Progenitor cell of endocrine pancreas (in vitro differentiated cells): ENCODE measurements at regions not wholly inside any gene's neighbourhood (a gene's known extent, or its start where the extent isn't known, plus 50 kb on each side); places are given as distances from the start of the nearest gene placed in this dataset.

ENCODE experiments used
- DNase-seq: peaks from one replicate; pipeline ENCODE4 v3.0.0; 2021; ENCODE audit warnings: low spot score; ENCODE audit not compliant: unreplicated experiment
- H3K27ac Mint-ChIP-seq: 2 replicates; pipeline ENCODE4 v1.8.0; 2021; ENCODE audit warnings: mild to moderate bottlenecking, moderate library complexity, mixed read lengths
- H3K27me3 Mint-ChIP-seq: 2 replicates; pipeline ENCODE4 v1.8.0; 2021; ENCODE audit warnings: mixed read lengths
- H3K36me3 Mint-ChIP-seq: 2 replicates; pipeline ENCODE4 v1.8.0; 2022; ENCODE audit warnings: mixed read lengths; ENCODE audit not compliant: insufficient read depth
- H3K4me1 Mint-ChIP-seq: 2 replicates; pipeline ENCODE4 v1.8.0; 2021; ENCODE audit warnings: low read depth, mixed read lengths
- H3K4me3 Mint-ChIP-seq: 2 replicates; pipeline ENCODE4 v1.8.0; 2021; ENCODE audit warnings: low read depth, mild to moderate bottlenecking, moderate library complexity, mixed read lengths
- H3K9me3 Mint-ChIP-seq: 2 replicates; pipeline ENCODE4 v1.8.0; 2021; ENCODE audit warnings: low read depth, mixed read lengths
- CTCF ChIP-seq: fragments of 200-600 bp; sonication (generic); IDR thresholded peaks from one replicate; pipeline ENCODE4 v1.5.0; 2021; ENCODE audit warnings: antibody characterized with exemption, mild to moderate bottlenecking; ENCODE audit not compliant: unreplicated experiment

DNA sequence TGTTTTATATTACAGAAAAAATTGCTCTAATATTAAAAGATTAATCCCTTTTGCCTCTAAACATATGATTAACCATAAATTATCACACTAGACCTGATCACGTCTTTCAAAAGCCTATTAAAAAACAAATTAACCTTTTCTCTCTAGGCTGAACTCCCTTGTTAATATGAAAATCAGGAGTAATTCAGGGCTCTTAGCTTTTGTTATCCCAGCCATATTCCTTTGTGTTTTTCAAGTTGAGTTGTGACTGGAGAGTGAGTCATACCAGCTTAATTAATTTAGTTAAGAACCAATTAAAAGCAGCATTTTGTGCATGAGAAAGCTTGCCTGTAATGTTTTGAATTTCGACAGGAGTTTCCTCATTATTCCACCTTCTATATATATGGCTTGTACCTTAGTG, 385.8 kb downstream of the VGLL3 start:
- H3K36me3 Mint-ChIP-seq: no peaks in the 10 kb centered on the region
- no peaks in the 10 kb centered on the region for H3K4me1 Mint-ChIP-seq

GRCh38 chr3:86595696-86596095, 395.3 kb downstream of the VGLL3 start:
- Mint-ChIP-seq H3K4me3 (no peak overlapping the region), H3K27me3 (no peaks in the 10 kb centered on the region), H3K9me3 (peaks cover 5% of the 10 kb centered on the region), H3K4me1 (no peaks in the 10 kb centered on the region), H3K27ac (no peak overlapping the region), H3K36me3 (no peaks in the 10 kb centered on the region)
- no peak for DNase-seq
- TF ChIP-seq CTCF: no peak

More for the DNA sequence above, 385.8 kb downstream of the VGLL3 start:
- TF ChIP-seq CTCF: no peak
- no peak for DNase-seq
- peaks cover 16% of the 10 kb centered on the region for H3K9me3 Mint-ChIP-seq
- H3K27me3 Mint-ChIP-seq: no peaks in the 10 kb centered on the region
- H3K4me3 Mint-ChIP-seq: no peak overlapping the region
- no peak overlapping the region for H3K27ac Mint-ChIP-seq

DNA sequence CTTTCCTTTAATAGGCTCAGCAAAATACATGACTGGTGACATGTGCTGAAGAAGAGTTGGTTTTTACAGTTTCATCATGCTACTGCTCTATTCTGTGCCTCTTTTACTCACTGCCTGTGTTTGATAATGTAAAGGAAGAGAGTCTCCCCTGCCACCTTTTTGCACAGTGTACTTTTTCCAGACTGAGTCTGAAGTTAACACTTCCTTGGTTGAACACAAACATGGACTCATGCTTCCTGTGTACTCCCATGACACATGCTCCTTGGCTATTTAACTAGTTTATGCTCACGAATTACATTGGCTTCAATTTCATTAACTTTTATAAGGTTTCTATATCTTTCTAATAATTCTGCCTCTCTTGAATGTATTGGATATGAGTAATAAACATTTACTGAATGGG, 396.1 kb downstream of the VGLL3 start:
- no peaks in the 10 kb centered on the region for H3K36me3 Mint-ChIP-seq
- no peaks in the 10 kb centered on the region for H3K4me1 Mint-ChIP-seq
- H3K4me3 Mint-ChIP-seq: no peak overlapping the region
- no peak for TF ChIP-seq CTCF
- H3K27me3 Mint-ChIP-seq: no peaks in the 10 kb centered on the region
- no peak for DNase-seq
- no peaks in the 10 kb centered on the region for H3K9me3 Mint-ChIP-seq
- no peak overlapping the region for H3K27ac Mint-ChIP-seq

- Mint-ChIP-seq H3K9me3 (peaks cover 9% of the 10 kb centered on the region), H3K27ac (no peak overlapping the region), H3K36me3 (no peaks in the 10 kb centered on the region), H3K27me3 (no peaks in the 10 kb centered on the region), H3K4me1 (no peaks in the 10 kb centered on the region), H3K4me3 (no peak overlapping the region)
- DNase-seq: no peak
- TF ChIP-seq CTCF: no peak
Observed at GRCh38 chr3:86578071-86578470, 412.9 kb downstream of the VGLL3 start.

GRCh38 chr3:86563400-86563970, 427.5 kb downstream of the VGLL3 start:
- DNase-seq: no peak
- TF ChIP-seq CTCF: peak; percentile 86
- H3K4me3 Mint-ChIP-seq: no peak overlapping the region

More at GRCh38 chr3:86563400-86563970, 427.5 kb downstream of the VGLL3 start:
- Mint-ChIP-seq H3K4me1 (peaks cover 17% of the 10 kb centered on the region), H3K27me3 (no peaks in the 10 kb centered on the region), H3K27ac (no peak overlapping the region), H3K9me3 (peaks cover 3% of the 10 kb centered on the region), H3K36me3 (no peaks in the 10 kb centered on the region)
